HCEC 1CT (cell line): ENCODE measurements at regions not wholly inside any gene's neighbourhood (a gene's known extent, or its start where the extent isn't known, plus 50 kb on each side); places are given as distances from the start of the nearest gene placed in this dataset.
"Not testable (repeated sequence)": the region's sequence is repeated elsewhere in the genome, so short reads cannot be mapped to it uniquely, and the experiment has no call there.

Source experiments
- DNase-seq: peaks from one replicate; pipeline ENCODE4 v3.0.0-alpha.2; 2017

DNA sequence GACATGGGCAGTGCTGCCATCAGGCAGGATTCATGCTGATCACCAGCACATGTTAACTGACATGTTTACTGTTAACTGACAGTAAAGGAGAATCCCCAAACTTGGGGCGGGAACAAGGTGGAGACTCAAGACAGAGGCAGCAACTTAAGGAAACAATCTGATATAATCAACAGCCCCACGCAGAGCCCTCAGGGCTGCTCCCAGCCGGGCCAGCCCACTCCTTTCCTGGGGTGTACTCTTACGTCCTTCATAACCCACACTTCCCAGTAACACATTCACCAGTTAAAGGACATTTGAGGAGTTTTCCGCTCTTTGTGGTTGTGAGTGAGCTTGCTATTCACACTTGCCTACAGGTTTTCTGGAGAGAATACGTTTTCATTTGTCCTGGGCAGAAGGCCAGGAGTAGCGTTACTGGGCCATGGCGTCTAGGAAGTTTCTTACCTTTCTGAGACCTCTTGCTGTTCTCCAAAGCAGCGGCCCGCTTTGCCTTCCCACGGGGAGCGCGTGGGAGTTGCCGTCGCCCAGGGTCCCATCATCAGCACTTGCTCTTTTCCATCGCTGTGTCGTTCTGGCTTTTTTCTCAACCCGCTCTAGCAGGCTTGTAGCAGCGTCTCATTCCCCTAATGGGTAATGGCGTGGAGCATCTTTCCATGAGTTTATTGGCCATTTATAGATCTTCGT, 56.4 kb downstream of the FOXF2 start:
- DNase-seq: no peak

DNA sequence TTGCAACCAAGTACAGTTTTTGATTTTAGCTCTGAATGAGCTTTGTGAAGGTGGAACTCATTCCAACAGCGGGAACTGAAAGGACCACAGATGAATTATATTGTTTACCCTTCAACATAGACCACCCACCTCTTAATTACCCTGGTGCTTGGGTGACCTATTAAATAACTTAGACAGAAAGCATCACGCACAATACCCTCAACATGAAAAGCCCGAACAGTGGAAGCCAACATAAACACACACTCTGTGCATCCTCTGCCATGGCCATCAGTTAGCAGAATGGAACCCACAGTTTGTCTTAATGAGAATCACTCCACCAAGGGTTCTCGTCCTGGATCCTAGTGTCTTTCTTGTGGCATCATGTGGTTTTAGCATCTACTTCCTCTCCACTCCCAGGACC, 60.5 kb downstream of the FOXF2 start:
- DNase-seq: no peak

DNA sequence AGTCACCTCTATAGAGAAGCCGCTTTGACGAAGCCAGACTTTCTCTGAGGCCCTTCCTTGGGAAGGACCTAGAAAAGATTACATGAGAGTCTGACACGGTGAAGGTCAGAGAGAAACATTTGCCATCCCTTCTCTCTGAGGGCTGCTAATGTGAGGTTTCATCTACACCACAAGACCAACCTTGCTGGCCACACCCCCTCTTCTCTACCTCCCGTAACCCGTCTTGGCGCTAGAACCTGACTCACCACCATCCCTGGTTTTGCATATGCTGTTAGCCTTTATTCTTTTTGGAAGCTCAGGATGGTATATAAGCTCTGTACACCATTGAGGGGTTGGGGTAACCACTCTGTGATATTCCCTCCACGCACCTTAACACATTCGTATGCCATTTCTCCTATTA, 63.6 kb downstream of the FOXF2 start:
- DNase-seq: no peak

DNA sequence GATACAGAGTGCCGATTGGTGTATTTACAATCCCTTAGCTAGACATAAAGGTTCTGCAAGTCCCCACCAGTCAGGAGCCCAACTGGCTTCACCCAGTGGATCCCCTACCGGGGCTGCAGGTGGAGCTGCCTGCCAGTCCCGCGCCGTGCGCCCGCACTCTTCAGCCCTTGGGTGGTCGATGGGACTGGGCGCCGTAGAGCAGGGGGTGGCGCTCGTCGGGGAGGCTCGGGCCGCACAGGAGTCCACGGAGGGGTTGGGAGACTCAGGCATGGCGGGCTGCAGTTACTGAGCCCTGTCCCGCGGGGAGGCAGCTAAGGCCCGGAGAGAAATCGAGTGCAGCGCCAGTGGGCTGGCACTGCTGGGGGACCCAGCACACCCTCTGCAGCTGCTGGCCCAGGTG, 67.4 kb downstream of the FOXF2 start:
- DNase-seq: not testable (repeated sequence)

DNA sequence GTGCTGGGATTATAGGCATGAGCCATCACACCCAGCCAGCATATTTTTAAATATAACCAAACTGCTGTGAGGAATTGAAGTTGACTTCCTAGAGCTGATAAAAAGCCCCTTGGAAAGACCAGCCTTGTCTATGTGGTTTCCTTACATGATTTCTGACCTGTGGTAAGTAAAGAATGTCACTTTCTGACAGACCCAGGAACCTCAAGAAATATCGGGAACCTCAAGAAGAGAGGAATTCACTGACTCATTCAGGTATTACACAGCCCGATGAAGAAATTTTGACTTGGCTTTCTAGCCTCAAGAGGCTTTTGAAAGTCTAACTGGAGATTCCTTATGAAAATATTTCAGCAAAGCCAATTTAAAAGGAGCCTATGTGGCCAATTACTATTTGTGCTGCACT, 71.8 kb downstream of the FOXF2 start:
- peak; percentile 23 for DNase-seq

DNA sequence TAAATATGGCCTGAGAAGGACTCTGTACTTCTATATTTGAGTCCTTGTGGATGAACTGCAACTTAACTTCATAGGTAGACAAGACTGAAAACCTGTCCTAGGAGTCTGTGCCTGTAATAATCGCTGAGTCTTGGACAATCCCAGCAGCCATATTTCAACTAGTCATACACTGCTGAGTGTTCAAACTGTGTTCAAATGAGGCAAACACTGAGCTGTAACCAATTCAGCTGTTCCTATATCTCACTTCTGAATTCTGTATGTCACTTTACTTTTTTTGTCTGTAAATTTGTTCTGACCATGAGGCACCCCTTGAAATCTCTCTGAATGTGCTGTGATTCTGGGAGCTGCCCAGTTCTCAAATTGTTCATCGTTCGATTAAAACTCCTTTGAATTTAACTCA, 72.4 kb downstream of the FOXF2 start:
- no peak for DNase-seq

DNA sequence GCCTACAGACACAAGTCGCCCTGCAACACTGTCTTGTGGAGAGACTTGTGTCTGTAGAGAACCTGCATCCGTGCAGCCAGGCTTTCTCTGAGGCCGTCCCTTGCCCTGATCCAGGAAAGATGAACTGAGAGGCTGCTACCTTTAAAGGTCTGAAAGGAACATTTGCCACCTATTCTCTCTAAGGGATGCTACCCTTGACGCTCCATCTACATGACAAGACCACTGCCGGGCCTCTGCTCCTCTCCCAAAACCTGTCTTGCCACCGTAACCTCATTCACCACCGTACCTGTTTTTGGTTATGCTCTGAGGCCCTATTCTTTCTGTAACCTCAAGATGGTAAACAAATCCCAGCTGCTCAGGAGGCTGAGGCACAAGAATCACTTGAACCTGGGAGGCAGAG, 73.9 kb downstream of the FOXF2 start:
- DNase-seq: no peak

DNA sequence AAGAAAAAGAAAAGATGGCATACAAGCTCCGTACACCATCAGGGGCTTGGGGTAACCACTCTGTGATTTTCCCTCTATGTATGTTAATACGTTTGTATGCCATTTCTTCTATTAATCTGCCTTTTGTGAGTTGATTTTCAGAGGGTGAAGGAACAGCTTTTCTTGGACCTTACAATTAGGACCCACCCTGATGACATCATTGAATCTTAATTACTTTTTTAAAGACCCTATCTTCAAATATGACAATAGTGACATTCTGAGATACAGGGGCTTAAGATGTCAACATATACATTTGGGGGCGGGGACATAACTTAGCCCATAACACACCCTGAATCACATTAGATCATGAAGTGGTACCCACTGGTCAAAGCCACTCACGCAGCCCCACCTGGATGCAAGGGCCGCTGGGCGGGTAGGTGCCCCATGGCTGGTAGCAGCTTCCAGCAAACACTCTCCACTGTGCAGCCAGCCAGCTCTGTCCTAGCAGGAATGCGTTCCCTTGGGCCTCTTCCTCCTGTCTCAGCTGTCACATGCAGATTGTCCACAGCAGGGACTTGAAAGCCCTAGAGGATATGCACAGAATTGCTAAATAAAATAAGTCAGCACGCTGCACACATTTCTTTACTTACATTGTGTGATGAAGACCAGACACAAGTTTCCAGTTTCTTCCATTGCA, 74.5 kb downstream of the FOXF2 start:
- no peak for DNase-seq

DNA sequence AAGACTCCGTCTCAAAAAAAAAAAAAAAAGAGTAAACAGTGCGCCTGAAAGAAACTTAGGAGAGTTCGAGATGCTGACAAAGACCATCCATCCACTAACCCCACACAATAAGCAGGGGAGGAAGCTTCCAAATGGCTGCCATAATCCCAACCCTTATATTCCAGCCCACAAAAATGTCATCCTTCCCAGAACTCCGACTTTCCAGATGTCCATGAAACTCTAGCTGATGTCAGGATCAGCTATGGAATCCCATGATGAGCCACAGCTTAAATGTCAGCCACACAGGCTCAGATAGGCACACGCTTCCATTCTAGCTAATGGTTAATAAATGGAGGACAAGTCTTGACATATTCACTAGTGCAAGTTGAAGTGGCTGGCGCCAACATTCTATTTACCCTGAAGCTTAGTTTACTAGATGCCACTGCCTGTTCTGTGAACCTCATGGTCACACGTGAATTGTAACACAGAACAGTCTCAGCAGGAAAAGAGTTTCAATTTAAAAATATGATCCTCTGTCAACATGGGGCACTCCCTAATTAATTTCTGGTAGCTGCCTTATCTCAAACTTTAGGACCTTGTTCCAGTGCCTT, 75.5 kb downstream of the FOXF2 start:
- no peak for DNase-seq

DNA sequence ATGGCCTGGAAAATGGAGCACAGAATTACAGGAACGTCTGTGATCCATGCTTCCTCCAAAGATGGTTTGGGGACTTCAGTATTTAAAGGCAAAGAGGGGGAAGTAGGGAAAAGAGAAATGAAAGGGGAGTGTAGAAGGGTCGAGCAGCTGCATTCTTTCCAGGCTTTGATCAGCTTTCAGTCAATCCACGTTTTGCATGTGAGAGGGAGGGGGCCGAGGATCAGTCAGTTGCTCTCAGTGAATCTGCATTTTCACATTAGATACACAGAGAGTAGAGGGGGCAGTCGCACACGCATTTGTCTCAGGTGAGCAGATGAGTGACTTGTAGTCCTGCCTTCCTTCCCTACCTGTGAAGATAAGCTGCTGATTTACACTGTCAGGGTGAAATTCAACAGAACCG, 78.8 kb downstream of the FOXF2 start:
- DNase-seq: no peak

DNA sequence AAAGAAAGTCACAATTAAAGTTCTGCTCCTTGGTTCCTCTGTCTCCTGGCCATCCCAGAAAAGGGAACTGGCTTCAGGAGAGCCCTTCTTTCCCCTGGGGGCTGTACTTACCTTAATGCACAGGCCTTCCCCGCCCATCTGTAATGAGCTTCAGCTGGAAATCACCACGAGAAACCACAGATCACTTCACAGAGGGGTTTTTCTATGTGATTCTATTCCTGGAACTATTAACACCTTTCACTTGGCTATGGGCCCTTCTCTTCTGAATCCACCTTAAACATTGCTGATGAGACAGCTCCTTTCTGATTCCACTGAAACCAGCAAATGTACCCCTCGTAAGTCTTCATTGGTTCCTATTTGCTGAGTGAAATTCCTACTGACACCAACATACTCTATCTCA, 80.7 kb downstream of the FOXF2 start:
- no peak for DNase-seq

DNA sequence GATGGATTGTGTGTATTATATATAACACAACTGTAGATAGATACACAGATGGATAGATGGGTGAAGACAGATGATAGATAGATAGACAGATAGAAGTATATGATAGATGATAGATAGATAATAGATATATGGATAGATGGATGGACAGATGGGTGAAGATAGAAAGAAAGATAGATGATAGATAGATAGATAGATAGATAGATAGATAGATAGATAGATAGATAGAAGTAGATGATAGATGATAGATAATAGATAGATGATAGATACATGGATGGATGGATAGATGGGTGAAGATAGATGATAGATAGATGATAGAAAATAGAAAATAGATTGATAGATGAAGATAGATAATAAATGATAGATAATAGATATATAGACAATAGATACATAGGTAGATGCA, 83.3 kb downstream of the FOXF2 start:
- no peak for DNase-seq

DNA sequence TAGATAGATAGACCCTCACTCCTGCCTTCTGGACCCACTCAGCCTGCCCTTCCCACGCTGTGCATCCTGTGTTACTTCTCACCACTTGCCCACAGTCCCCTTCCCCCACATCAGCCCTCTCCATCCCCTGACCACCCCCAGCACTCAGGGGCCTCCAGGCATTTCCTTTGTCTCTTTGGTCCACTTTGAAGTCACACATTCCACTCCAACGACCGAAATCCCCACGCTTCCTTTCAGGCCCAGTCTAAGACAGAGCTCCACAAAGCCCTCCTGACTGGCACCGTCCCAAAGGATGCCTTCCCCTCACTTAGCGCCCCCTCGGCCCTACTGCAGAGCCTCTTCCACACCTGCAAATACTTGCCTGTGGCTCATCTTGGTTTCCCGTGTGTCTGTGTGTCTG, 83.8 kb downstream of the FOXF2 start:
- DNase-seq: no peak

DNA sequence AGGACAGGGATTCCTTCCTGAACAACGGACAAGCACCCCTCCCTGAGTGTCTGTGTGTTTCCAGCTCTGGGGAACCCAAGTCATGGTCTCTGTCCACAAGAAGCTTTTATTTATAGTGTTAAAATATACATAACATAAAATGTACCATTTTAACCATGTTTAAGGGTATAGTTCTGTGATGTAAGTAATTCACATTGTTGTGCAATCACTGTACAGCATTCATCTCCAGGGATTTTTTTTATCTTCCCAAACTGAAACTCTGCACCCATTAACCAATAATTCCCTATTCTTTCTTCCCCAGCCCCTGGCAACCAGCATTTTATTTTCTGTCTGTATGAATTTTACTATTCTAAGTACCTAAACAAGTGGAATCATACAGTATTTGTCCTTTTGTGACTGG, 84.2 kb downstream of the FOXF2 start:
- DNase-seq: no peak

DNA sequence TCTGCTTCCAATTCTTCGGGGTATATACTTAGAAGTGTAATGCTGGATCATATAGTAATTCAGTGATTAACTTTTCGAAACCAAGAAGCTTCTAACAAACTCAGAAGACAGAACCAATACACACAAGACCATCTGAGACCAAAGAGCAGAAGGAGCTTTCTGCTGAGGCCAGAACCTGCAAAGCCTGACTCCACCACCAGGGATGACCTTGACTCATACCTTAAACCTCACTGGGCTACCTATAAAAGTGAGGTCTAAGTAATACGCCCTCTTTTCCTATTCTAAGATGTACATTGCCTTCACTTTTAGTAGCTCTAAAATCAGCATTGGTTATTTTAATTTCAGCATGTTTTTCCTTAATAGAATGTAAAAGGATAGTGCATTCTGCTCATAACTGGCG, 84.8 kb downstream of the FOXF2 start:
- DNase-seq: no peak

DNA sequence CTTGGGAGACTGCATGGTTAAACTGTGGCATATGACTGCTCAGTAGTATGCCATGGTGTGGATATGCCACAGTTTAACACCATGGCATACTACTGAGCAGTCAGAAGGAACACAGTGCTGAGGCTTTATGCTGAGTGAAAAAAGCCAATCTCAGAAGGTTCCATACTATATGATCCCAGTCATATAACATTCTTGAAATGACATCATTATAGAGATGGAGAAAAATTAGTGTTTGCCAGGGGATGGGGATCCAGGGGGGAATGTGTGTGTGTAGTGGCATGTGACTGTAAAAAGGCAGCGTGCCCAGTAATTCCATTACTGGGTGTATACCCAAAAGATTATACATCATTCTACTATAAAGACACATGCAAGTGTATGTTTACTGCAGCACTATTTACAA, 85.8 kb downstream of the FOXF2 start:
- DNase-seq: no peak

DNA sequence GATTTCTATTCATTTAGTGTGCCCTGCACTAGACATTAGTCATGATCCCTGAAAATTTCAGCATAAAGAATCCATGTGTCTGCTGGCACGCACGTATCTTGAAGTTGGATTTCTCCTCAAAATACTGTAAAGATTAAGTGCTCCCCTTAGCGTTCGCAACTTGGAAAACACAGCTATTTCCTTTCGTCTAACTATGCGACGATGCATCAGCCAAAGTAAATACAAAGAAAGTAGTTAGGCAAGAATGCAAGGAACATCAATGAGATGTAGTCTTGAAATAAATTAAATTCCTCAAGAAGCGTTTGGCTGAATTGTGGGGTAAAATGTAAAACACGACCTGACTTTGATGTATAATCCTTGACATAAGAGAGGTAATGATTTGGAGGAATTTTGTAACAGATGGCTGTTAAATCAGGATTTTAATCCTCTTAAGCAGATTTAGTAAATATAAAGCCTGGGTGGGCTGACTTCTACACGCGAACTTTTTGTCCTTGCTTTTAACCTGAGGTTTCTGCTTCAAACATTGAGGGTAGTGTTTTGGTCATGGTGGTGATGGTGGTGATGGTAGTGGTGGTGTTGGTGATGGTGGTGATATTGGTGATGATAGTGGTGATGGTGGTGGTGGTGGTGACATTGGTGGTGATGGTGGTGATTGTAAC, 88.2 kb downstream of the FOXF2 start:
- peak; percentile 47 for DNase-seq

DNA sequence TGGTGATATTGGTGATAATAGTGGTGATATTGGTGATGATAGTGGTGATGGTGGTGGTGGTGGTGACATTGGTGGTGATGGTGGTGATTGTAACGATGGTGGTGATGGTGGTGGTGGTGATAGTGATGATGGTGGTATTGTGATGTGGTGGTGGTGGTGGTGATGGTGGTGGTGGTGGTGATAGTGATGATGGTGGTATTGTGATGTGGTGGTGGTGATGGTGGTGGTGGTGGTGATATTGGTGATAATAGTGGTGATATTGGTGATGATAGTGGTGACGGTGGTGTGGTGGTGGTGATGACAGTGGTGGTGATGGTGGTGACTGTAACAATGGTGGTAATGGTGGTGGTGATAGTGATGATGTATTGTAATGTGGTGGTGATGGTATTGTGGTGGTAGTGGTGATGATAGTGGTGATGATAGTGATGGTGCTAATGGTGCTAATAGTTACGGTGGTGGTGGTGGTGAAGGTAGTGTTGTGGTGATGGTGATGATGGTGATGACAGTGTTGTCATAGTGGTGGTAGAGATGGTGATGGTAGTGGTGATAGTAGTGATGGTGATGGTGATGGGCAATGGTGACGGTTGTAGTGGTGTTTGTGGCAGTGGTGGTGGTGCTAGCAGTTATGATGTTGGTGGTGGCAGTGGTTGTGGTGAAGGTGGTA, 88.9 kb downstream of the FOXF2 start:
- DNase-seq: not testable (repeated sequence)

DNA sequence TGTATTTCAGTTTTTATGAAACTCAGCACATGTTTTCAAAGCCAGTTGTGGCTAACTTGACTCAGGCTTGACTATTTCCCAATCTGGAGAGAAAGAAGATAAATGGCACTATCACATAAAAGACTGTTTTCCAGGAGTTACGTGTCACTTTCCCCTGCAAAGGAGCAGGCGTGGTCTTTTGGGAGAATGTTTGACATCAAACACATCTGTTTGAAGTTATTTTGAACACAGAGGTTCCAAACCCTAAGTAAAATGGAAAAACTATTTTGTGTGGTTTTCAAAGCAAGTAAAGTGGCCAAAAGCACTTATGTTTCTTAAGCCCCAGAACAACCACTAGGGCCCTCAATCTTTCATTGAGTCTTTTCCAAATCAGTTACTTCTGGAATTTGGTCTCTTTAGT, 89.7 kb downstream of the FOXF2 start:
- peak; percentile 57 for DNase-seq

DNA sequence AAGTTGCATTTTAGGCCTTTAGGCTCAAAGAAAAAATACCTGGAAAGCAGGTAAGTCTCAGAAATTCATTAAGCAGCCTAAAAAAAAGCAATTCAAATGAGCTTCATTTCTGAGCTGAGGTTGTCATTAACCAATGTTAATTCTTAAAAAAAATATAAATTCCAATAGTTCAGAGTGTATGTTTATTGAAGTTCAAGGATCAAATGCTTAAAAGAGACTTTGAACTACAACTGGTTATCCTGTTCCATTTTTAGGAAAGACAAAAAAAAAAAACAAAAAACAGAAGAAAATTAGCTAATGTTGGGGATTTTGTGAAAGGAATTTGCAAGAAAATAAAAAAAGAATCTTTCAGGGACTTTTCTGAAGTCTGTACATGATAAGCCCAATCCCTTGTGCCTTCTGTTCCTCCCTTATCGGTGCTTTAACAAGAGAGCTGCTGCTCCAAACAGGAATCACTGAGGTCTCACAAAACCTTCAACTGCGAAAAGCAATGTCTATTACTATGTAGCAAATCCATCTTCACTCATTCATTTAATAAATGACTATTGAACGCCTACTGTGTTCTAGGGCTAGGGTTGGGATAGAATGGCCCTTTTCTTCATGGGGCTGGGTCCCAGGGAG, 90.3 kb downstream of the FOXF2 start:
- DNase-seq: no peak

DNA sequence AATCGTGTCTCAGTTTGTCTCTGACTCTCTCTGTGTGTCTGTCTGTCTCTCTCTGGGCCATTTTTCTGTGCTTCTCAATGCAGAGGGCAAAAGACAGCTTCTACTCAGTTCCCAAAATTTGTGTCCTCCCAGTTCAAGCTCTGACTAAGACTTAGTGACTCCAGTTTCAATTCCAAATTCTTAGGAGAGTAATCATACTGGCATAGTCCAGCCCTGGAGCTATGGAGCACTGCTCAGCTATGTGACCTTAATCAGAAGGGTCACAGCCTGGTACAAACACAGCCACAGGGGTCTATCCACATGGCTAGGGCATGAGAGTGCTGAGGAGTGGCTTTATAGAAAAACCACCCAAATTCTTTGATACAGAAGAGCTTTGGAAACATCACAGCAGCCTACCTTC, 91.9 kb downstream of the FOXF2 start:
- peak; percentile 89 for DNase-seq

DNA sequence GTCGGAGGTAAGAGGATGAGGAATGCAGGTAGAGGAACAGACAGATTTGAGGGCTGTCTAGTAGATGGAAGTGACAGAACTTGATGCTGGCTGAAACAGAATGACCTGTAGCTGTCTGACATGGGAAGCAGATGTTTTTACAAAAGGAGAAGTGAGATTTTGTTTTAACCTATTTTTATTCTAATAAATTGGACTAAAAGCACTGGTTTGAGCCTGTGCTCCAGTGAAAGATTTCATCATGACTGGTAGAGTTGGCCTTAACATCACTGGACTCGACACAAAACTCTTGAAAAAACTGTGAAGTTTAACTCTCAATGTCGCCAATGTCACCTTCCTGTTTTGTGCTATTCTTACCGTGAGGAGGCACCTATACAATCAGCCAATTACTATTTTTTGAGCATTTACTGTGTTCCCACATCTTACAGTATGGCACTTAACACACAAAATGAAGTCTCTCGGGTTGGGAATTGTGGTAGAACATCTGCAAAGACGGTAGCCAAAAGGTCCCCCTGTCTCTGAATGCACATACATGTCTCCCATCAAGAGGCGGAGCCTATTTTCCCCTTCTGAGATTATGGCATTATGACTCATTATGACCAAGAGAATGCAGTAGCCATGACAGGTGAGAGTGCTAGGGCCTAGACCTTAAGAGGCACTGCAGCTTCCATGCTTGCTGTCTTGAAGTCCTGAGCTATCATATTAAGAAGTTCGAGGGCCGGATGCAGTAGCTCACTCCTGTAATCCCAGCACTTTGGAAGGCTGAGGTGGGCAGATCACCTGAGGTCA, 93.2 kb downstream of the FOXF2 start:
- DNase-seq: peak; percentile 30
